ENCODE measurements at regions not wholly inside any gene's neighbourhood (a gene's known extent, or its start where the extent isn't known, plus 50 kb on each side); places are given as distances from the start of the nearest gene placed in this dataset.

GRCh38 chr9:88659126-88659525, 124.1 kb downstream of the NXNL2 start:
- no peak for DNase-seq

- DNase-seq, result peak; percentile 40
Measured at GRCh38 chr9:88660611-88661010, 125.6 kb downstream of the NXNL2 start.

GRCh38 chr9:88661759-88662158, 126.8 kb downstream of the NXNL2 start:
- peak; percentile 23 for DNase-seq

GRCh38 chr9:88663771-88664419, 128.9 kb downstream of the NXNL2 start:
- DNase-seq, result no peak

GRCh38 chr9:88664773-88665172, 129.8 kb downstream of the NXNL2 start:
- DNase-seq, result no peak

- DNase-seq, result no peak
Measured at GRCh38 chr9:88672874-88673689, 138.1 kb downstream of the NXNL2 start.

GRCh38 chr9:88673886-88674285, 138.9 kb downstream of the NXNL2 start:
- no peak for DNase-seq

- no peak for DNase-seq
Measured at GRCh38 chr9:88676644-88677043, 141.7 kb downstream of the NXNL2 start.

- no peak for DNase-seq
Measured at GRCh38 chr9:88678008-88678407, 143.0 kb downstream of the NXNL2 start.

GRCh38 chr9:88678431-88678830, 143.5 kb downstream of the NXNL2 start:
- no peak for DNase-seq

- no peak for DNase-seq
Measured at GRCh38 chr9:88680041-88680440, 145.1 kb downstream of the NXNL2 start.

GRCh38 chr9:88680505-88681160, 145.7 kb downstream of the NXNL2 start:
- peak; percentile 42 for DNase-seq

- no peak for DNase-seq
Measured at GRCh38 chr9:88681434-88681833, 146.5 kb downstream of the NXNL2 start.

GRCh38 chr9:88682431-88682831, 147.5 kb downstream of the NXNL2 start:
- no peak for DNase-seq

GRCh38 chr9:88684046-88684445, 149.1 kb downstream of the NXNL2 start:
- no peak for DNase-seq

- DNase-seq, result no peak
Measured at GRCh38 chr9:88684845-88685244, 149.9 kb downstream of the NXNL2 start.

GRCh38 chr9:88685966-88686365, 151.0 kb downstream of the NXNL2 start:
- no peak for DNase-seq

- no peak for DNase-seq
Measured at GRCh38 chr9:88689509-88690298, 154.7 kb downstream of the NXNL2 start.

GRCh38 chr9:88690628-88691027, 155.7 kb downstream of the NXNL2 start:
- no peak for DNase-seq

- DNase-seq, result no peak
Measured at GRCh38 chr9:88691091-88691490, 156.1 kb downstream of the NXNL2 start.

- peak; percentile 48 for DNase-seq
Measured at GRCh38 chr9:88691811-88692210, 156.8 kb downstream of the NXNL2 start.

- DNase-seq, result no peak
Measured at GRCh38 chr9:88692827-88693226, 157.8 kb downstream of the NXNL2 start.

GRCh38 chr9:88694625-88695024, 159.6 kb downstream of the NXNL2 start:
- peak; percentile 69 for DNase-seq
